GM23338 (cell line): ENCODE measurements at regions not wholly inside any gene's neighbourhood (a gene's known extent, or its start where the extent isn't known, plus 50 kb on each side); places are given as distances from the start of the nearest gene placed in this dataset.
A peak's percentile ranks its signal among the peaks of the same experiment; 100 is the strongest.

Source experiments
- ATAC-seq: fragments of 200-7000 bp; cut with Tn5 transposase; 3 replicates; pipeline ENCODE4 v1.9.1; 2020
- DNase-seq: peaks from one replicate; pipeline ENCODE4 v3.0.0-alpha.2; 2015; ENCODE audit warnings: low spot score
- H2AFZ ChIP-seq: fragments of 200-600 bp; sonication (generic); 2 replicates; pipeline ENCODE4 v1.8.0; 2016; ENCODE audit warnings: antibody characterized with exemption, mild to moderate bottlenecking, moderate library complexity
- H3F3A ChIP-seq: fragments of 200-600 bp; sonication (generic); replicated peaks from 2 replicates; pipeline ENCODE4 v1.8.0; 2017; ENCODE audit warnings: antibody characterized with exemption, mixed run types, low read depth
- H3K27ac ChIP-seq: fragments of 200-600 bp; sonication (generic); 2 replicates; pipeline ENCODE4 v1.6.1; 2016; ENCODE audit warnings: low read depth
- H3K27me3 ChIP-seq: fragments of 200-600 bp; sonication (generic); 2 replicates; pipeline ENCODE4 v1.8.0; 2016; ENCODE audit warnings: mild to moderate bottlenecking, mixed run types, moderate library complexity; ENCODE audit not compliant: insufficient read depth
- H3K36me3 ChIP-seq: fragments of 200-600 bp; sonication (generic); 2 replicates; pipeline ENCODE4 v1.8.0; 2016; ENCODE audit warnings: mild to moderate bottlenecking; ENCODE audit not compliant: insufficient read depth
- H3K4me1 ChIP-seq: fragments of 200-600 bp; sonication (generic); 2 replicates; pipeline ENCODE4 v1.8.0; 2016; ENCODE audit warnings: mild to moderate bottlenecking, moderate library complexity; ENCODE audit not compliant: insufficient read depth
- H3K4me2 ChIP-seq: fragments of 200-600 bp; sonication (generic); 2 replicates; pipeline ENCODE4 v1.7.1; 2017; ENCODE audit warnings: mixed run types
- H3K4me3 ChIP-seq: fragments of 200-600 bp; sonication (generic); 2 replicates; pipeline ENCODE4 v1.6.1; 2016; ENCODE audit warnings: mixed run types
- H3K79me2 ChIP-seq: fragments of 200-600 bp; sonication (generic); replicated peaks from 2 replicates; pipeline ENCODE4 v1.8.0; 2017; ENCODE audit warnings: mild to moderate bottlenecking; ENCODE audit not compliant: insufficient read depth
- H3K9me2 ChIP-seq: fragments of 200-600 bp; sonication (generic); 2 replicates; pipeline ENCODE4 v1.8.0; 2017; ENCODE audit not compliant: insufficient read depth
- H4K20me1 ChIP-seq: fragments of 200-600 bp; sonication (generic); replicated peaks from 2 replicates; pipeline ENCODE4 v1.8.0; 2017; ENCODE audit warnings: mild to moderate bottlenecking; ENCODE audit not compliant: insufficient read depth
- H3K27ac Mint-ChIP-seq: 2 replicates; pipeline ENCODE4 v1.8.0; 2020; ENCODE audit warnings: inconsistent platforms, mild to moderate bottlenecking, moderate library complexity, mixed read lengths
- H3K27me3 Mint-ChIP-seq: 3 replicates; pipeline ENCODE4 v1.8.0; 2022; ENCODE audit warnings: low read depth, mild to moderate bottlenecking, moderate library complexity, mixed read lengths, inconsistent platforms; ENCODE audit not compliant: insufficient read depth, poor library complexity
- H3K36me3 Mint-ChIP-seq: 3 replicates; pipeline ENCODE4 v1.8.0; 2021; ENCODE audit warnings: low read depth, mild to moderate bottlenecking, inconsistent platforms, moderate library complexity, mixed read lengths
- H3K4me1 Mint-ChIP-seq: 3 replicates; pipeline ENCODE4 v1.8.0; 2020; ENCODE audit warnings: mild to moderate bottlenecking, inconsistent platforms, mixed read lengths
- H3K4me3 Mint-ChIP-seq: 3 replicates; pipeline ENCODE4 v1.8.0; 2021; ENCODE audit warnings: moderate library complexity, mild to moderate bottlenecking, inconsistent platforms, mixed read lengths
- H3K9me3 Mint-ChIP-seq: 3 replicates; pipeline ENCODE4 v1.8.0; 2020; ENCODE audit warnings: moderate library complexity, mild to moderate bottlenecking, inconsistent platforms, mixed read lengths
- EZH2 ChIP-seq: fragments of 200-600 bp; sonication (generic); IDR thresholded peaks from one replicate; pipeline ENCODE4 v1.8.0; 2017; ENCODE audit warnings: antibody characterized with exemption, mild to moderate bottlenecking, low read depth; ENCODE audit not compliant: unreplicated experiment
- JUNB ChIP-seq: IDR thresholded peaks from one replicate; pipeline ENCODE4 v1.6.1; 2016; ENCODE audit warnings: antibody characterized with exemption; ENCODE audit not compliant: unreplicated experiment
- REST ChIP-seq: IDR thresholded peaks from one replicate; pipeline ENCODE4 v1.6.1; 2018; ENCODE audit warnings: antibody characterized with exemption; ENCODE audit not compliant: unreplicated experiment
- STAT1 ChIP-seq: IDR thresholded peaks from one replicate; pipeline ENCODE4 v1.6.1; 2016; ENCODE audit warnings: antibody characterized with exemption; ENCODE audit not compliant: unreplicated experiment
- TF ChIP-seq, protein P1 (sequence below), 2 experiments: fragments of 200-600 bp in 1 of 2; sonication (generic) in 1 of 2; conservative IDR thresholded peaks; 2 replicates each; pipeline versions ENCODE4 v1.5.1 to v1.6.1; 2016 to 2017; ENCODE audit warnings: antibody characterized with exemption in 2 of 2, low read depth in 2 of 2, mild to moderate bottlenecking in 2 of 2, moderate library complexity in 1 of 2

DNA sequence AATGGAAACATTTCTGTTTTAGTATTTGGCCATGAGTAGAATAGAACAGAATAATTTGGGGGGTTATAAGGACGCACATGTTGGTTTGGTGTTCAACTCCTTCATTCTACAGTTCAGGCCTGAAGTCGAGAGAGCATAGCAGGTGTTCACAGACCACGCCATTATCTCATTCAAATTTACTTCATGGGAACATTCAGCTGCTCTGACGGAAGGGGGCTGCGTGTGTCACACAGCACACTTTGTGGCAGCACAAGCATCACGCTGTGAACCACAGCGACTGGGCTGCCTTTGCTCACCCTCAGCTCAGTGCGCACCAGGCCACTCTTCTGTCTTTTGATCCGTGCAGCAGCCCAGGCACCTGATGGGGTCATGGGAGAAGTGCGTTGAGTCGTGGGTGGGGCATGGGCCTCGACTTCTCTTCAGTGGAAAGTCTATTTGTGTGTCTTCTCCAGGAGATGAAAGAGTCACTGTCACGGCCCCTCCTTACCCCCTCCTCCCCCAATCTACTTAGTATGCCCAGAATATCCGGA, 348.6 kb upstream of the SALL3 start:
- peaks cover 13% of the 10 kb centered on the region for H3K27me3 Mint-ChIP-seq
- Histone ChIP-seq H3K4me1 (no peaks in the 10 kb centered on the region), H3K27me3 (no peaks in the 10 kb centered on the region), H3K4me3 (no peak overlapping the region), H2AFZ (no peak overlapping the region), H3K9me2 (no peaks in the 10 kb centered on the region), H3F3A (no peaks in the 10 kb centered on the region), H3K79me2 (no peaks in the 10 kb centered on the region), H3K4me2 (no peak overlapping the region), H3K27ac (no peak overlapping the region), H4K20me1 (no peaks in the 10 kb centered on the region), H3K36me3 (no peaks in the 10 kb centered on the region)
- H3K9me3 Mint-ChIP-seq = peaks cover 90% of the 10 kb centered on the region
- no peaks in the 10 kb centered on the region for H3K4me1 Mint-ChIP-seq
- ATAC-seq = no peak
- H3K27ac Mint-ChIP-seq = no peak overlapping the region
- TF ChIP-seq STAT1 (no peak), JUNB (no peak)
- H3K36me3 Mint-ChIP-seq = peaks cover 32% of the 10 kb centered on the region
- no peak overlapping the region for H3K4me3 Mint-ChIP-seq
- no peak for DNase-seq

DNA sequence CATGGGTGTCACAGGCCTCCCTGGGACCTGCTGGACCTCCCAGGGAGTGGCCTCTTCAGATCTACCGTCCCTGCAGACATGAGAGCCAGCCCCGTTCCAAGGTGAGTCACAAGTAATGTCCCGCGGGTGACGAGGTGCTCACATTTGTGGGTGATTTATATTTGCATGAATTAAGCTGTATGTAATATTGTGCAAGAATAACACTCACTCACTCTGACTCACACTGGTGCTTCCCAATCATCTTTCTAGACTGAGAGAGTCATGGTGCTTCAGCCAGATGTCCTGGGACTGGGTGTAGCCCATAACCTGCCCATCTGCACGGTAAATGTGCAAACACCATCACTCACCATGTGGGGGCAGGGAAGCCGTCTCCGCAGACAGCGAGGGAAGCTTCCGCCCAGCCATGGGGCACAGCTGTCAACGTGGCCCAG, 347.5 kb upstream of the SALL3 start:
- H3K36me3 ChIP-seq = no peaks in the 10 kb centered on the region
- no peak overlapping the region for H3K4me3 Mint-ChIP-seq
- no peaks in the 10 kb centered on the region for H3K4me1 ChIP-seq
- H3K9me3 Mint-ChIP-seq = peaks cover 90% of the 10 kb centered on the region
- H3K27ac ChIP-seq = no peak overlapping the region
- no peak overlapping the region for H3K27ac Mint-ChIP-seq
- no peak for TF ChIP-seq EZH2
- TF ChIP-seq, protein P1, sequence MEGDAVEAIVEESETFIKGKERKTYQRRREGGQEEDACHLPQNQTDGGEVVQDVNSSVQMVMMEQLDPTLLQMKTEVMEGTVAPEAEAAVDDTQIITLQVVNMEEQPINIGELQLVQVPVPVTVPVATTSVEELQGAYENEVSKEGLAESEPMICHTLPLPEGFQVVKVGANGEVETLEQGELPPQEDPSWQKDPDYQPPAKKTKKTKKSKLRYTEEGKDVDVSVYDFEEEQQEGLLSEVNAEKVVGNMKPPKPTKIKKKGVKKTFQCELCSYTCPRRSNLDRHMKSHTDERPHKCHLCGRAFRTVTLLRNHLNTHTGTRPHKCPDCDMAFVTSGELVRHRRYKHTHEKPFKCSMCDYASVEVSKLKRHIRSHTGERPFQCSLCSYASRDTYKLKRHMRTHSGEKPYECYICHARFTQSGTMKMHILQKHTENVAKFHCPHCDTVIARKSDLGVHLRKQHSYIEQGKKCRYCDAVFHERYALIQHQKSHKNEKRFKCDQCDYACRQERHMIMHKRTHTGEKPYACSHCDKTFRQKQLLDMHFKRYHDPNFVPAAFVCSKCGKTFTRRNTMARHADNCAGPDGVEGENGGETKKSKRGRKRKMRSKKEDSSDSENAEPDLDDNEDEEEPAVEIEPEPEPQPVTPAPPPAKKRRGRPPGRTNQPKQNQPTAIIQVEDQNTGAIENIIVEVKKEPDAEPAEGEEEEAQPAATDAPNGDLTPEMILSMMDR (conservative IDR thresholded peaks at IDR 0.05; ENCODE audit: low read depth in 2 of 2) = peak in 1 of 2 experiments; percentile 26; a peak in 2 of 4 replicates
- TF ChIP-seq REST = no peak
- no peak overlapping the region for H3K4me2 ChIP-seq
- no peak overlapping the region for H3K4me3 ChIP-seq
- no peak overlapping the region for H2AFZ ChIP-seq
- H3K9me2 ChIP-seq = no peaks in the 10 kb centered on the region
- DNase-seq = peak; percentile 9
- H3F3A ChIP-seq = no peaks in the 10 kb centered on the region
- no peaks in the 10 kb centered on the region for H3K79me2 ChIP-seq
- H3K27me3 Mint-ChIP-seq = peaks cover 13% of the 10 kb centered on the region
- no peaks in the 10 kb centered on the region for H3K4me1 Mint-ChIP-seq
- H3K36me3 Mint-ChIP-seq = peaks cover 40% of the 10 kb centered on the region
- H3K27me3 ChIP-seq = no peaks in the 10 kb centered on the region
- no peak for ATAC-seq
- no peaks in the 10 kb centered on the region for H4K20me1 ChIP-seq
